Esophagus muscularis mucosa (tissue), 4 donors: ENCODE measurements at regions not wholly inside any gene's neighbourhood (a gene's known extent, or its start where the extent isn't known, plus 50 kb on each side); places are given as distances from the start of the nearest gene placed in this dataset.

ENCODE experiments used
- CTCF ChIP-seq, 3 experiments: fragments of 200-600 bp in 2 of 3; fragments of 450-650 bp in 1 of 3; sonication (generic) in 2 of 3; IDR thresholded peaks; one replicate each; pipeline ENCODE4 v1.5.1; 2017 to 2019; ENCODE audit warnings: antibody characterized with exemption in 3 of 3, mild to moderate bottlenecking in 2 of 3, moderate library complexity in 1 of 3
- EP300 ChIP-seq: sonication (generic); formaldehyde crosslinking; IDR thresholded peaks from one replicate; pipeline ENCODE4 v1.6.1; 2017; ENCODE audit warnings: antibody characterized with exemption
- POLR2A ChIP-seq: fragments of 450-650 bp; IDR thresholded peaks from one replicate; pipeline ENCODE4 v1.6.1; 2017; ENCODE audit warnings: antibody characterized with exemption, moderate library complexity, mild to moderate bottlenecking, low read depth
- POLR2AphosphoS5 ChIP-seq, 2 donors: sonication (generic); formaldehyde crosslinking; IDR thresholded peaks; one replicate each; pipeline ENCODE4 v1.6.1; 2017; ENCODE audit warnings: antibody characterized with exemption in 2 of 2

GRCh38 chr10:125556882-125557281, 126.1 kb downstream of the TEX36 start:
- TF ChIP-seq CTCF (IDR thresholded peaks at IDR 0.05) (no peak), POLR2A (no peak), EP300 (no peak), POLR2AphosphoS5 (IDR thresholded peaks at IDR 0.05) (no peak)
